Mesothelial cell of epicardium (in vitro differentiated cells): ENCODE measurements at regions not wholly inside any gene's neighbourhood (a gene's known extent, or its start where the extent isn't known, plus 50 kb on each side); places are given as distances from the start of the nearest gene placed in this dataset.

Experiments
- DNase-seq, 2 experiments: peaks; one replicate each; pipeline ENCODE4 v3.0.0; 2021; ENCODE audit warnings: low spot score in 2 of 2; ENCODE audit not compliant: unreplicated experiment in 2 of 2
- H3K27ac Mint-ChIP-seq: 2 replicates; pipeline ENCODE4 v1.8.0; 2021; ENCODE audit warnings: mixed read lengths
- H3K27me3 Mint-ChIP-seq: 2 replicates; pipeline ENCODE4 v1.8.0; 2021; ENCODE audit warnings: low read depth, mixed read lengths
- H3K36me3 Mint-ChIP-seq: 2 replicates; pipeline ENCODE4 v1.8.0; 2021; ENCODE audit warnings: mixed read lengths
- H3K4me1 Mint-ChIP-seq: 2 replicates; pipeline ENCODE4 v1.8.0; 2021; ENCODE audit warnings: mixed read lengths
- H3K4me3 Mint-ChIP-seq: 2 replicates; pipeline ENCODE4 v1.8.0; 2021; ENCODE audit warnings: mild to moderate bottlenecking, moderate library complexity, mixed read lengths
- H3K9me3 Mint-ChIP-seq: 2 replicates; pipeline ENCODE4 v1.8.0; 2021; ENCODE audit warnings: mixed read lengths
- TF ChIP-seq, protein P1 (sequence below): fragments of 200-600 bp; sonication (generic); IDR thresholded peaks from one replicate; pipeline ENCODE4 v1.5.0; 2021; ENCODE audit warnings: antibody characterized with exemption; ENCODE audit not compliant: unreplicated experiment

DNA sequence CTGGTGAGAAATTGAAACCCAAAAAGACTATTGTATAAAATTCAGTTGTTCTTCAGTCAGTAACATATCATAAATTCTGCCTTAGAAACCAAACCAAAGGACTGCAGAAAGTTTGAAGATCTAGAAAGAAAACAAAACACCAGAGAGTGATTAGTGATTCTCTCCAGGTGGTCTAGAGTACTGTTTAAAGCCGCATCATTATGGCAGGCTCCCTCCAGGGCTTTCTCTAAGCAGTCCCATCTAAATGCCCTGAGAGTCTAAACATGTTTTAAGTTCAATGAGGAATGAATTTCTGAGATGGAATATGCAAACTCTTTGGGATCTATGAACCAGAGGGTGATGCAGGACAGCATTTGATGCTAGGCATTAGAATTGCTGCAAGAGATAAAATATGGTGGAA, 100.9 kb upstream of the ST6GALNAC5 start:
- Mint-ChIP-seq H3K9me3 (no peaks in the 10 kb centered on the region), H3K4me3 (no peak overlapping the region), H3K36me3 (no peaks in the 10 kb centered on the region), H3K27ac (no peak overlapping the region), H3K27me3 (peaks cover 41% of the 10 kb centered on the region), H3K4me1 (peaks cover 5% of the 10 kb centered on the region)
- TF ChIP-seq, protein P1, sequence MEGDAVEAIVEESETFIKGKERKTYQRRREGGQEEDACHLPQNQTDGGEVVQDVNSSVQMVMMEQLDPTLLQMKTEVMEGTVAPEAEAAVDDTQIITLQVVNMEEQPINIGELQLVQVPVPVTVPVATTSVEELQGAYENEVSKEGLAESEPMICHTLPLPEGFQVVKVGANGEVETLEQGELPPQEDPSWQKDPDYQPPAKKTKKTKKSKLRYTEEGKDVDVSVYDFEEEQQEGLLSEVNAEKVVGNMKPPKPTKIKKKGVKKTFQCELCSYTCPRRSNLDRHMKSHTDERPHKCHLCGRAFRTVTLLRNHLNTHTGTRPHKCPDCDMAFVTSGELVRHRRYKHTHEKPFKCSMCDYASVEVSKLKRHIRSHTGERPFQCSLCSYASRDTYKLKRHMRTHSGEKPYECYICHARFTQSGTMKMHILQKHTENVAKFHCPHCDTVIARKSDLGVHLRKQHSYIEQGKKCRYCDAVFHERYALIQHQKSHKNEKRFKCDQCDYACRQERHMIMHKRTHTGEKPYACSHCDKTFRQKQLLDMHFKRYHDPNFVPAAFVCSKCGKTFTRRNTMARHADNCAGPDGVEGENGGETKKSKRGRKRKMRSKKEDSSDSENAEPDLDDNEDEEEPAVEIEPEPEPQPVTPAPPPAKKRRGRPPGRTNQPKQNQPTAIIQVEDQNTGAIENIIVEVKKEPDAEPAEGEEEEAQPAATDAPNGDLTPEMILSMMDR = no peak
- no peak for DNase-seq

DNA sequence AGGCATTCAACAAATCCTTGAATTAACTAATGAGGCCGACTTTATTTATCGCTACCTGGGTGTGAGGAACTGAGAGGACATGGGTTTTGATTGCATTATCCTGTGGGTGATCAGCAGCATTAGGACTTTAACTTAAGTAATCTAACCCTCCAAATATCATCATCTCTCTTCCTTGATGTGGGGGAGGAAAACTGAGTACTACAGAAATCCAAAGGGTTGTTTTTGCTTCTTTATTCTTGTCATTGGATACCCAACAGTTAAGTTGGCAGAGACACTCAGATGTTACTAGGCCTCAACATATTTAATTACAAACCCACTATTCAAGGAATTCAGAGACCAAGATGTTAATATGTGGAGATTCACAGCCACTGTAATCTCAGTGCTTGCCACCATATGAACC, 97.4 kb upstream of the ST6GALNAC5 start:
- Mint-ChIP-seq H3K9me3 (no peaks in the 10 kb centered on the region), H3K36me3 (no peaks in the 10 kb centered on the region), H3K4me3 (no peak overlapping the region), H3K27ac (no peak overlapping the region), H3K4me1 (no peaks in the 10 kb centered on the region), H3K27me3 (peaks cover 72% of the 10 kb centered on the region)
- TF ChIP-seq, protein P1 = no peak
- no peak for DNase-seq

DNA sequence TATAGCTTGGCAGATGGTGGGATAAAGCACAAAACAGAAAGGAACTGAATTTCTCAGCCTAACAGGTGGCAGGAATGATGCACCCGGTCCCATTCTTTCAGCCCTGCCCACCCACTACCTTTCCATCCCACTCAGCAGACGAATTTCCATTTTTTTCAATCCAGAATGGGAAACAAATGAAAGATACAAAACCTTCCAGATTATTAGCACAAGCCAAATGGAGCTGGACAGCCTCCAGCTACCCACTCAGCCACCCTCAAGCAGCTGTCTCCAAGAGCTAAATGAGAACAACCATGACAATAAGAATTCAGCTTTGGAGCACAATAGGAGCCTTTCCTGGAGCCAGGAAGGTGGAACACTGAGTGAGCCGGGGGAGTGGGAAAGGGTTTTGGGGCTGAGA, 96.3 kb upstream of the ST6GALNAC5 start:
- H3K36me3 Mint-ChIP-seq = no peaks in the 10 kb centered on the region
- H3K27me3 Mint-ChIP-seq = peaks cover 71% of the 10 kb centered on the region
- no peak overlapping the region for H3K4me3 Mint-ChIP-seq
- no peak overlapping the region for H3K27ac Mint-ChIP-seq
- H3K9me3 Mint-ChIP-seq = no peaks in the 10 kb centered on the region
- no peaks in the 10 kb centered on the region for H3K4me1 Mint-ChIP-seq
- DNase-seq = no peak
- TF ChIP-seq, protein P1 = no peak

DNA sequence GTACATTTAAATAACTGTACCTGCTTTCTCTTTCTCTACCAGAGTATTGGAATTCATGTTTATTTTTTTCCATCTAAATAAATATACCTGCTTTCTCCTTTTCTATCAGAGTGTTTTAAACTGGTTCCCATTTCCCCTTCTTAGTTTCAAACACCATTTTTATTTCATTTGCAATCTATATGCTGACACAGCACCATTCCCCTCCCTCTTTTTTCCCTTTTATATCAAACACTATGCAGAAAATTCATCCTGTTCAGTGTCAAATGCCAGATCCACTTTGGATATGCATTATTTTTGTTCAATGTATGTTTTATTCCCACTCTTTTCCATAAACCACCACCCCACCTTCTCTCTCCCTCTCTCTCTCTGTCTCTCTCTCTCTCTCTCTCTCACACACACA, 85.8 kb upstream of the ST6GALNAC5 start:
- Mint-ChIP-seq H3K9me3 (peaks cover 9% of the 10 kb centered on the region), H3K27me3 (peaks cover 27% of the 10 kb centered on the region), H3K27ac (no peak overlapping the region), H3K36me3 (no peaks in the 10 kb centered on the region), H3K4me1 (peaks cover 4% of the 10 kb centered on the region), H3K4me3 (no peak overlapping the region)
- DNase-seq = no peak
- TF ChIP-seq, protein P1 = no peak

DNA sequence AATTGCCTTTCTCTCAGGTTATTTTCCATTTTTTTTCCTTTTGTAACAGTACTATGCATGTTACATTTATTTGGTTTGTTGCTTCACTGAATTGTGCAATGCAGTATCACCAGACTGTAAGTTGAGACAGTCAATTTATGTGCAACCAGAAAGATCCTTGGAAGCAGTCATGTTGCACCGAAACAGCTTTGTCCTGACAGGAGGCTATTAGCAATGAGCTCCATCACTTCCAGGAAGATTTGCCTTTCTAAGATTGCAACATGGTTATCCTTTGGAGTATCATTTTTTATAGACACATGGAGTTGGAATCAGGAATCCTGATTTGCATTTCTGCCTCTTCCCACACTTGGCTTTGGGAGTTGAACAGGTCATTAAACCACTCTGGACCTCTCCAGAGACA, 84.5 kb upstream of the ST6GALNAC5 start:
- Mint-ChIP-seq H3K27ac (no peak overlapping the region), H3K4me3 (no peak overlapping the region), H3K27me3 (peaks cover 24% of the 10 kb centered on the region), H3K9me3 (peaks cover 9% of the 10 kb centered on the region), H3K4me1 (peaks cover 4% of the 10 kb centered on the region), H3K36me3 (no peaks in the 10 kb centered on the region)
- TF ChIP-seq, protein P1 = no peak
- no peak for DNase-seq

DNA sequence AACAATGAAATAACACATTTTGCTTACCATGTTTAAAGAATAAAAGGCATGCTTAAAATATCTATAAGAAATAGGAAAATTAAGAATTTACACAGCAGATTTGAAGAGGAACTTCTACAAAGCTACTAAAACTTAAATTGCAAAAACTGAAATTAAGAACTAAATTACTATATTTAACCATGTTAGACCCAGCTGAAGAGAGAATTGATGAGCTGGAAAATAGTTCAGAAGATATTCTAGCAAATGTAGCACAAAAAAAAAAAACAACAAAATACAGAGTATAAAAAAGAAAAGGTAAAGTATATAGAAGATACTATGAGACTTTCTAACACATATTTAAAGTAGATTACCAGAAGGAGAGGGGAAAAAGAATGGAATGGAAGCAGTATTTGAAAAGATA, 82.8 kb upstream of the ST6GALNAC5 start:
- peaks cover 24% of the 10 kb centered on the region for H3K27me3 Mint-ChIP-seq
- DNase-seq = no peak
- H3K36me3 Mint-ChIP-seq = no peaks in the 10 kb centered on the region
- no peak overlapping the region for H3K4me3 Mint-ChIP-seq
- peaks cover 4% of the 10 kb centered on the region for H3K4me1 Mint-ChIP-seq
- H3K9me3 Mint-ChIP-seq = peaks cover 9% of the 10 kb centered on the region
- TF ChIP-seq, protein P1 = no peak
- H3K27ac Mint-ChIP-seq = no peak overlapping the region
